RPMI7951 (cell line): ENCODE measurements at regions not wholly inside any gene's neighbourhood (a gene's known extent, or its start where the extent isn't known, plus 50 kb on each side); places are given as distances from the start of the nearest gene placed in this dataset.

ENCODE experiments used
- DNase-seq: peaks from one replicate; pipeline ENCODE4 v3.0.0-alpha.2; 2012; ENCODE audit warnings: low read depth

- no peak for DNase-seq
Observed at GRCh38 chr19:30083125-30083681, 141.2 kb downstream of the URI1 start.

- no peak for DNase-seq
Observed at GRCh38 chr19:30083701-30084156, 141.7 kb downstream of the URI1 start.

GRCh38 chr19:30084390-30084819 lies 142.4 kb downstream of the URI1 start:
- no peak for DNase-seq

- DNase-seq, result no peak
Observed at GRCh38 chr19:30085394-30085793, 143.4 kb downstream of the URI1 start.

- DNase-seq, result no peak
Observed at GRCh38 chr19:30086220-30086619, 144.2 kb downstream of the URI1 start.

- DNase-seq, result no peak
Observed at GRCh38 chr19:30086916-30087315, 144.9 kb downstream of the URI1 start.

- DNase-seq, result no peak
Observed at GRCh38 chr19:30087381-30088138, 145.5 kb downstream of the URI1 start.

GRCh38 chr19:30088567-30088966 lies 146.5 kb downstream of the URI1 start:
- no peak for DNase-seq

- no peak for DNase-seq
Observed at GRCh38 chr19:30089086-30089665, 147.1 kb downstream of the URI1 start.

- DNase-seq, result no peak
Observed at GRCh38 chr19:30090476-30090875, 148.4 kb downstream of the URI1 start.

- no peak for DNase-seq
Observed at GRCh38 chr19:30090963-30091362, 148.9 kb downstream of the URI1 start.

GRCh38 chr19:30091456-30091855 lies 149.4 kb downstream of the URI1 start:
- DNase-seq, result no peak

- DNase-seq, result no peak
Observed at GRCh38 chr19:30091856-30092255, 149.8 kb downstream of the URI1 start.

GRCh38 chr19:30092721-30093569 lies 150.9 kb downstream of the URI1 start:
- no peak for DNase-seq

GRCh38 chr19:30093966-30094755 lies 152.1 kb downstream of the URI1 start:
- DNase-seq, result no peak

- no peak for DNase-seq
Observed at GRCh38 chr19:30094756-30095140, 152.7 kb downstream of the URI1 start.

GRCh38 chr19:30095171-30095570 lies 153.1 kb downstream of the URI1 start:
- DNase-seq, result no peak

- DNase-seq, result no peak
Observed at GRCh38 chr19:30096596-30097370, 154.7 kb downstream of the URI1 start.

- DNase-seq, result no peak
Observed at GRCh38 chr19:30097746-30098280, 155.8 kb downstream of the URI1 start.

GRCh38 chr19:30102239-30102638 lies 160.2 kb downstream of the URI1 start:
- DNase-seq, result no peak
